ENCODE measurements at regions not wholly inside any gene's neighbourhood (a gene's known extent, or its start where the extent isn't known, plus 50 kb on each side); places are given as distances from the start of the nearest gene placed in this dataset.

- no peaks in the 10 kb centered on the region for H3K27me3 ChIP-seq (ENCODE audit: control insufficient read depth in 1 of 2, insufficient read depth in 2 of 2, low read length in 2 of 2)
- CTCF ChIA-PET, result no interaction called here
- no peak for TF ChIP-seq CTCF (IDR thresholded peaks at IDR 0.05)
- Mint-ChIP-seq H3K4me1 (ENCODE audit: low read depth) (no peaks in the 10 kb centered on the region), H3K36me3 (ENCODE audit: low read depth) (no peaks in the 10 kb centered on the region), H3K4me3 (no peak overlapping the region), H3K9me3 (peaks cover 4% of the 10 kb centered on the region), H3K27me3 (no peaks in the 10 kb centered on the region), H3K27ac (no peak overlapping the region)
- H3K4me3 ChIP-seq (ENCODE audit: low read length), result no peak overlapping the region
- no peaks in the 10 kb centered on the region for H3K9me3 ChIP-seq (ENCODE audit: control insufficient read depth in 1 of 2, insufficient read depth in 1 of 2, low read length in 2 of 2)
- H3K36me3 ChIP-seq (ENCODE audit: insufficient read depth, low read length), result no peaks in the 10 kb centered on the region
- POLR2A ChIA-PET, result no interaction called here
- ATAC-seq (ENCODE audit: poor library complexity) (no peak), DNase-seq (no peak)
- intact Hi-C loops (cut with DNase I, micrococcal nuclease), result no loop called here
- H3K4me1 ChIP-seq (ENCODE audit: insufficient read depth, low read length), result no peaks in the 10 kb centered on the region
- no peak overlapping the region for H3K27ac ChIP-seq (ENCODE audit: low read depth in 1 of 2, low read length in 2 of 2)
Observed at GRCh38 chr2:149832324-149832723, 244.7 kb upstream of the MMADHC start.

- Histone ChIP-seq H3K36me3 (ENCODE audit: insufficient read depth, low read length) (no peaks in the 10 kb centered on the region), H3K27me3 (ENCODE audit: control insufficient read depth in 1 of 2, insufficient read depth in 2 of 2, low read length in 2 of 2) (no peaks in the 10 kb centered on the region), H3K4me1 (ENCODE audit: insufficient read depth, low read length) (no peaks in the 10 kb centered on the region), H3K9me3 (ENCODE audit: control insufficient read depth in 1 of 2, insufficient read depth in 1 of 2, low read length in 2 of 2) (no peaks in the 10 kb centered on the region), H3K4me3 (ENCODE audit: low read length) (no peak overlapping the region), H3K27ac (ENCODE audit: low read depth in 1 of 2, low read length in 2 of 2) (no peak overlapping the region)
- POLR2A ChIA-PET, result no interaction called here
- intact Hi-C loops (cut with DNase I, micrococcal nuclease), result no loop called here
- CTCF ChIA-PET, result no interaction called here
- ATAC-seq (ENCODE audit: poor library complexity), result no peak
- H3K4me3 Mint-ChIP-seq, result no peak overlapping the region
- no peak overlapping the region for H3K27ac Mint-ChIP-seq
- H3K4me1 Mint-ChIP-seq (ENCODE audit: low read depth), result no peaks in the 10 kb centered on the region
- DNase-seq, result no peak
- H3K27me3 Mint-ChIP-seq, result no peaks in the 10 kb centered on the region
- no peak for TF ChIP-seq CTCF (IDR thresholded peaks at IDR 0.05)
- H3K9me3 Mint-ChIP-seq, result peaks cover 2% of the 10 kb centered on the region
- no peaks in the 10 kb centered on the region for H3K36me3 Mint-ChIP-seq (ENCODE audit: low read depth)
Observed at GRCh38 chr2:149828520-149829210, 241.1 kb upstream of the MMADHC start.

- Mint-ChIP-seq H3K36me3 (ENCODE audit: low read depth) (no peaks in the 10 kb centered on the region), H3K4me3 (no peak overlapping the region), H3K9me3 (peaks cover 2% of the 10 kb centered on the region), H3K27me3 (no peaks in the 10 kb centered on the region), H3K4me1 (ENCODE audit: low read depth) (no peaks in the 10 kb centered on the region), H3K27ac (no peak overlapping the region)
- Histone ChIP-seq H3K9me3 (ENCODE audit: control insufficient read depth in 1 of 2, insufficient read depth in 1 of 2, low read length in 2 of 2) (no peaks in the 10 kb centered on the region), H3K36me3 (ENCODE audit: insufficient read depth, low read length) (no peaks in the 10 kb centered on the region), H3K4me3 (ENCODE audit: low read length) (no peak overlapping the region), H3K27ac (ENCODE audit: low read depth in 1 of 2, low read length in 2 of 2) (no peak overlapping the region), H3K4me1 (ENCODE audit: insufficient read depth, low read length) (no peaks in the 10 kb centered on the region), H3K27me3 (ENCODE audit: control insufficient read depth in 1 of 2, insufficient read depth in 2 of 2, low read length in 2 of 2) (no peaks in the 10 kb centered on the region)
- intact Hi-C loops (cut with DNase I, micrococcal nuclease), result no loop called here
- no peak for TF ChIP-seq CTCF (IDR thresholded peaks at IDR 0.05)
- ChIA-PET POLR2A (no interaction called here), CTCF (no interaction called here)
- no peak for DNase-seq
- ATAC-seq (ENCODE audit: poor library complexity), result no peak
Observed at GRCh38 chr2:149827585-149828126, 240.1 kb upstream of the MMADHC start.

All from CD4-positive, alpha-beta T cell (primary cell).